Mucosa of descending colon (tissue), 3 donors: ENCODE measurements at regions not wholly inside any gene's neighbourhood (a gene's known extent, or its start where the extent isn't known, plus 50 kb on each side); places are given as distances from the start of the nearest gene placed in this dataset.

Experiments
- ATAC-seq: fragments of 200-7000 bp; cut with Tn5 transposase; one replicate; pipeline ENCODE4 v1.9.1; 2020; ENCODE audit warnings: mild to moderate bottlenecking, moderate library complexity
- DNase-seq, 3 donors: peaks; one replicate each; pipeline ENCODE4 v3.0.0-alpha.2; 2020
- H3K36me3 ChIP-seq: fragments of 200-600 bp; one replicate; pipeline ENCODE4 v1.8.0; 2021; ENCODE audit warnings: low read depth, mild to moderate bottlenecking
- H3K4me1 ChIP-seq: fragments of 200-600 bp; one replicate; pipeline ENCODE4 v1.8.0; 2021; ENCODE audit warnings: low read depth, mild to moderate bottlenecking
- H3K4me3 ChIP-seq: fragments of 200-600 bp; one replicate; pipeline ENCODE4 v1.8.0; 2021; ENCODE audit warnings: mild to moderate bottlenecking
- H3K9me3 ChIP-seq: fragments of 200-600 bp; one replicate; pipeline ENCODE4 v1.8.0; 2021; ENCODE audit warnings: mild to moderate bottlenecking
- intact Hi-C, 2 donors: fragments of 100-400 bp; cut with DNase I in 1 of 2; cut with micrococcal nuclease in 1 of 2; formaldehyde crosslinking; loops; one replicate each; pipeline versions ENCODE4 v1.11.0 to v1.11.1; 2022; cut with DNase I, micrococcal nuclease
- TF ChIP-seq, protein P1 (sequence below): fragments of 200-600 bp; IDR thresholded peaks from one replicate; pipeline ENCODE4 v1.8.0; 2022; ENCODE audit warnings: antibody characterized with exemption, mild to moderate bottlenecking
- donor health status: DM: no; HTN: no; CAD: no; lungs with moderate emphysema.
- donor health status: DM: no; HTN: no; CAD: no.
- donor health status: DM: no; HTN: yes; CAD: no.

DNA sequence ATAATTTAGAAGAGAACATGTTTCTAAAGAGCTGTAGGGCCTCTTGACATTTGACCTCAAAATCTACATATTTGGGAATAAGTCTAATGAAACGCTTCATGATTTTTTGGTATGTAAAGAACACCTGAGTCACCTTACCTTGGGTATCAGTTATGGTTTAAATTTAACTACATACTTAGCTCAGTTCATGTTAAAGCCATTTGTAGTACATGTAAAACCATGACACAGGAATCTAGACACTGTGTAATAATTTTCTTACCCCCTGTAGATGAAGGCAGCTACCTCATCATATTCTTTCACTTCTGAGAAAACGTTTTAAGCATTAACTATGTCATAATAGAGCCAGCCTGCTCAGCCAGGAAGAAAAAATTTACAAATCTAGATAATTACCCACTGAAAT lies 105.8 kb upstream of the CPNE8 start:
- intact Hi-C loops, result no loop called here

GRCh38 chr12:39010406-39010805 lies 105.0 kb upstream of the CPNE8 start:
- Histone ChIP-seq H3K4me3 (no peak overlapping the region), H3K9me3 (no peaks in the 10 kb centered on the region), H3K36me3 (no peaks in the 10 kb centered on the region), H3K4me1 (no peaks in the 10 kb centered on the region)
- ATAC-seq (no peak), DNase-seq (no peak)
- TF ChIP-seq, protein P1, sequence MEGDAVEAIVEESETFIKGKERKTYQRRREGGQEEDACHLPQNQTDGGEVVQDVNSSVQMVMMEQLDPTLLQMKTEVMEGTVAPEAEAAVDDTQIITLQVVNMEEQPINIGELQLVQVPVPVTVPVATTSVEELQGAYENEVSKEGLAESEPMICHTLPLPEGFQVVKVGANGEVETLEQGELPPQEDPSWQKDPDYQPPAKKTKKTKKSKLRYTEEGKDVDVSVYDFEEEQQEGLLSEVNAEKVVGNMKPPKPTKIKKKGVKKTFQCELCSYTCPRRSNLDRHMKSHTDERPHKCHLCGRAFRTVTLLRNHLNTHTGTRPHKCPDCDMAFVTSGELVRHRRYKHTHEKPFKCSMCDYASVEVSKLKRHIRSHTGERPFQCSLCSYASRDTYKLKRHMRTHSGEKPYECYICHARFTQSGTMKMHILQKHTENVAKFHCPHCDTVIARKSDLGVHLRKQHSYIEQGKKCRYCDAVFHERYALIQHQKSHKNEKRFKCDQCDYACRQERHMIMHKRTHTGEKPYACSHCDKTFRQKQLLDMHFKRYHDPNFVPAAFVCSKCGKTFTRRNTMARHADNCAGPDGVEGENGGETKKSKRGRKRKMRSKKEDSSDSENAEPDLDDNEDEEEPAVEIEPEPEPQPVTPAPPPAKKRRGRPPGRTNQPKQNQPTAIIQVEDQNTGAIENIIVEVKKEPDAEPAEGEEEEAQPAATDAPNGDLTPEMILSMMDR, result no peak
- intact Hi-C loops, result no loop called here

More for the DNA sequence above, 105.8 kb upstream of the CPNE8 start:
- Histone ChIP-seq H3K4me1 (no peaks in the 10 kb centered on the region), H3K9me3 (no peaks in the 10 kb centered on the region), H3K4me3 (no peak overlapping the region), H3K36me3 (no peaks in the 10 kb centered on the region)
- ATAC-seq, result no peak
- TF ChIP-seq, protein P1, result no peak
- DNase-seq, result no peak

GRCh38 chr12:39007619-39008018 lies 102.2 kb upstream of the CPNE8 start:
- Histone ChIP-seq H3K4me3 (no peak overlapping the region), H3K36me3 (no peaks in the 10 kb centered on the region), H3K9me3 (no peaks in the 10 kb centered on the region), H3K4me1 (no peaks in the 10 kb centered on the region)
- no peak for DNase-seq
- intact Hi-C loops, result no loop called here
- TF ChIP-seq, protein P1, result no peak
- ATAC-seq, result no peak

GRCh38 chr12:39006286-39006685 lies 100.9 kb upstream of the CPNE8 start:
- intact Hi-C loops, result no loop called here
- ATAC-seq, result no peak
- H3K4me3 ChIP-seq, result no peak overlapping the region

DNA sequence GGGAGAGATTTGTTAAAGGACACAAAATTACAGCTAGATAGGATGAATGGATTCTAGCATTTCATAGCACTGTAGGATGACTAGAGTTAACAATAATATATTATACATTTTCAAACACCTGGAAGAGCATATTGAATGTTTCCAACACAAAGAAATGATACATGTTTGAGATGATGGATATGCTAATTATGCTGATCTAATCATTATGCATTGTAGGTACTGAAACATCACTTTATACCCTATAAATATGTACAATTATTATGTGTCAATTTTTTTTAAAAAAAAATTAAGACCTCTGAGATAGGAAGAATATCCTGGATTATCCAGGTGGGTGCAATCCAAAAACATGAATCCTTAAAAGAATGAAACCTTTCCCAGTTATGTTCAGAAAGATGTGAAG lies 100.3 kb upstream of the CPNE8 start:
- intact Hi-C loops, result no loop called here
- no peak for DNase-seq
- ATAC-seq, result no peak

More at GRCh38 chr12:39006286-39006685, 100.9 kb upstream of the CPNE8 start:
- no peaks in the 10 kb centered on the region for H3K9me3 ChIP-seq
- no peaks in the 10 kb centered on the region for H3K36me3 ChIP-seq
- no peak for DNase-seq
- TF ChIP-seq, protein P1, result no peak
- no peaks in the 10 kb centered on the region for H3K4me1 ChIP-seq

More for the DNA sequence above, 100.3 kb upstream of the CPNE8 start:
- H3K4me1 ChIP-seq, result no peaks in the 10 kb centered on the region
- H3K4me3 ChIP-seq, result no peak overlapping the region
- no peaks in the 10 kb centered on the region for H3K9me3 ChIP-seq
- TF ChIP-seq, protein P1, result no peak
- no peaks in the 10 kb centered on the region for H3K36me3 ChIP-seq
